Kasumi-1 (cell line): ENCODE measurements at regions not wholly inside any gene's neighbourhood (a gene's known extent, or its start where the extent isn't known, plus 50 kb on each side); places are given as distances from the start of the nearest gene placed in this dataset.
A peak's percentile ranks its signal among the peaks of the same experiment; 100 is the strongest.

Source experiments
- DNase-seq, 2 experiments: peaks; one replicate each; lab custom pipeline; 2025; lab: John Stamatoyannopoulos, UW

GRCh38 chr10:108784534-108784933 is 1138.8 kb downstream of the XPNPEP1 start:
- no peak for DNase-seq

GRCh38 chr10:108783897-108784296 is 1139.4 kb downstream of the XPNPEP1 start:
- peak; percentile 54 to 64 for DNase-seq

- no peak for DNase-seq
Measured at GRCh38 chr10:108782411-108782810, 1140.9 kb downstream of the XPNPEP1 start.

GRCh38 chr10:108779501-108779900 is 1143.8 kb downstream of the XPNPEP1 start:
- no peak for DNase-seq

- no peak for DNase-seq
Measured at GRCh38 chr10:108775911-108776475, 1147.3 kb downstream of the XPNPEP1 start.

- DNase-seq: no peak
Measured at GRCh38 chr10:108771106-108771505, 1152.2 kb downstream of the XPNPEP1 start.

- DNase-seq: no peak
Measured at GRCh38 chr10:108765794-108766193, 1157.5 kb downstream of the XPNPEP1 start.

- DNase-seq: no peak
Measured at GRCh38 chr10:108757946-108758345, 1165.4 kb downstream of the XPNPEP1 start.

- DNase-seq: no peak
Measured at GRCh38 chr10:108755646-108756045, 1167.7 kb downstream of the XPNPEP1 start.

- DNase-seq: no peak
Measured at GRCh38 chr10:108753326-108753725, 1170.0 kb downstream of the XPNPEP1 start.

GRCh38 chr10:108749042-108749441 is 1174.3 kb downstream of the XPNPEP1 start:
- DNase-seq: no peak

GRCh38 chr10:108736111-108736510 is 1187.2 kb downstream of the XPNPEP1 start:
- no peak for DNase-seq

GRCh38 chr10:108735380-108735779 is 1187.9 kb downstream of the XPNPEP1 start:
- no peak for DNase-seq

- DNase-seq: no peak
Measured at GRCh38 chr10:108721874-108722273, 1201.4 kb downstream of the XPNPEP1 start.

- no peak for DNase-seq
Measured at GRCh38 chr10:108716352-108716751, 1207.0 kb downstream of the XPNPEP1 start.

- no peak for DNase-seq
Measured at GRCh38 chr10:108709927-108710722, 1213.2 kb downstream of the XPNPEP1 start.

GRCh38 chr10:108708363-108708762 is 1214.9 kb downstream of the XPNPEP1 start:
- DNase-seq: no peak

GRCh38 chr10:108696792-108697477 is 1226.4 kb downstream of the XPNPEP1 start:
- DNase-seq: no peak

- DNase-seq: no peak
Measured at GRCh38 chr10:108691126-108691525, 1232.2 kb downstream of the XPNPEP1 start.

- no peak for DNase-seq
Measured at GRCh38 chr10:108690530-108690929, 1232.8 kb downstream of the XPNPEP1 start.

- no peak for DNase-seq
Measured at GRCh38 chr10:108689891-108690290, 1233.4 kb downstream of the XPNPEP1 start.

- DNase-seq: no peak
Measured at GRCh38 chr10:108688314-108688713, 1235.0 kb downstream of the XPNPEP1 start.
